GM18858 (cell line): ENCODE measurements at regions not wholly inside any gene's neighbourhood (a gene's known extent, or its start where the extent isn't known, plus 50 kb on each side); places are given as distances from the start of the nearest gene placed in this dataset.

Experiments used
- ATAC-seq: cut with Tn5 transposase; IDR thresholded peaks from one replicate; pipeline ENCODE4 v1.9.1; 2021; ENCODE audit not compliant: unreplicated experiment

DNA sequence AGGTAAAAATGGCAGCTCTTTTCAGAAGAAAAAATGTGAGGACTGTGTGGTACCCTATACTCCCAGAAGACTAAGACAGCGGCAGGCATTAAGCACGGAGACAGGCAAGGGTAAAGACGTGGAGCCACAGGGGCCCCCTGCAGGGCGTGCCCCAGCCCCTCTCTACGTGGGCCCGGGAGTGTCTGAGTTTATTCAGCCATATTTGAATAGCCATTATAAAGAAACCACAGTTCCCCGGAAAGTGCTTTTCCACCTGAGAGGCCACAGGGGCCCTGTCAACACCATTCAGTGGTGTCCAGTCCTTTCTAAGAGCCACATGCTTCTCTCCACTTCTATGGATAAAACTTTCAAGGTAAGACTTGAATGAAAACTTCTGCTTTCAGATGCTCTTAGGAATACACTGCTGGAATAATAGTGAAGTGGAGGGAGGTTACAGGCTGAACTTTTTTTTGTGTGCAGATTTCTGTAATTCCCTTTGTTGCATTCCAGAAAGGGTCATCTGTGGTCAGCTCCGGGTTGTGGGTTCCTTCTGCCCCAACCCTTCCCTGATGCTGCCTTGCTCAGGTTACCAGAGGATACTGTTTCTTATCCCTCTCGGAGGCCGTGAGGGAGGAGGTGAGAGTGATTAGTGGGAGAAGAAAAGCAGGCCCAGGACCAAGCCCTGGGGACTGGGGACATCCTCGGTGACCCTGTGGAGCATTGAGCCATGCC lies 58.4 kb downstream of the SLC25A47 start:
- no peak for ATAC-seq

DNA sequence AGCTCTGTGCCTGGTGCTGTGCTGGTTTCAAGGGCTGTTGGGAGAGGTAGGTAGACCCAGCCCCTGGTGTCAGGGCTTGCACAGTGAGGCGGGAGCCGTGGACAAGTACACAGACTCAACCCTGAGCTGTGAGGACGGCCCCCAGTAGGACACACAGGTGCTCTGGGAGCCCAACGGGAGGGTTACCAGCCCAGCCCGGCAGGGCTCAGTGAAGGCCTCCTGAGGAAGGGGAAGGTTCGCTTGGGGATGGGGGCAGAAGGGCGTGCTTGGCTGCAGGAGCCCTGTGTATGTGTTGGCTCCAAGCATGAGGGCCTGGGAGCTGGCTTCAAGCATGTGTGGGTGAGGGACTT lies 58.9 kb downstream of the SLC25A47 start:
- no peak for ATAC-seq

DNA sequence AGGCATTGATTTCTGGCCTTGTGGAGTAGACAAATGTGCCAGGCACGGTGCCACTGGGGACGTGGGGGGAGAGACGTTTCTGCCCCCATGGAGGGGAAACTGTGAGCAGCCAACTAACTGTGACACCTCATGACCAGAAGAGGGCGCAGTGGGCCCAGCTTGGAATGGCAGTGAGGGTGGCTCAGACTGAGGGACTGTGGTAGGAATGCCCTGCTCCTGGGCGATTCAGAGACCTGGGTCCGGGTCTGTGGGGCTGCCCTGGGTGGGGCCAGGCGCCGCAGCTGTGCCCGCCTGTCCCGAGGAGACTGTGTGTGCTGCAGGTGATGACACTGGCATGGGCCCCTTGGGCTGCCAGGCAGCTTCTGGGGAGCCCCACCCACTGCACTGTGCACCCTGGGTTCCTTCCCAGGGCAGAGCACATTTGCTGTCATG lies 60.6 kb downstream of the SLC25A47 start:
- no peak for ATAC-seq

DNA sequence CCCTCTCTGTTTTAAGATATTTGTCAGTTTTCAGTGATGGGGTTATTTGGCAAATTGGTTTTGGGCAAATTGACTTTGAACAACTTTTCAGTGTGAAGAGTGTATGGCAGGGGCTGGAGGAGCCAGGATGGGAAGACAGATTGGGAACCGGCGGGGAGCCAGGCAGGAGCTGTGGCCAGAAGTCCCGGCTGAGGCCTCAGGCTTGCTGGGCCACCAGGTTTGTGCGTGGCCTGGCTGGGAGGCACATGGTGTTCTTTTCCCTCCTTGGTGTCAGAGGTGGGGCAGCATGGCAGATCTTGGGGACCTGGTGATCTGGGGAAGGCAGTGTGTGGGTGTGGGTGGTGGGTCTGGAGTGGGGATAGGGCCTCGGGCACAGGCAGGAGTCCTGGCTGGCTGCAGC lies 61.1 kb downstream of the SLC25A47 start:
- ATAC-seq: no peak

DNA sequence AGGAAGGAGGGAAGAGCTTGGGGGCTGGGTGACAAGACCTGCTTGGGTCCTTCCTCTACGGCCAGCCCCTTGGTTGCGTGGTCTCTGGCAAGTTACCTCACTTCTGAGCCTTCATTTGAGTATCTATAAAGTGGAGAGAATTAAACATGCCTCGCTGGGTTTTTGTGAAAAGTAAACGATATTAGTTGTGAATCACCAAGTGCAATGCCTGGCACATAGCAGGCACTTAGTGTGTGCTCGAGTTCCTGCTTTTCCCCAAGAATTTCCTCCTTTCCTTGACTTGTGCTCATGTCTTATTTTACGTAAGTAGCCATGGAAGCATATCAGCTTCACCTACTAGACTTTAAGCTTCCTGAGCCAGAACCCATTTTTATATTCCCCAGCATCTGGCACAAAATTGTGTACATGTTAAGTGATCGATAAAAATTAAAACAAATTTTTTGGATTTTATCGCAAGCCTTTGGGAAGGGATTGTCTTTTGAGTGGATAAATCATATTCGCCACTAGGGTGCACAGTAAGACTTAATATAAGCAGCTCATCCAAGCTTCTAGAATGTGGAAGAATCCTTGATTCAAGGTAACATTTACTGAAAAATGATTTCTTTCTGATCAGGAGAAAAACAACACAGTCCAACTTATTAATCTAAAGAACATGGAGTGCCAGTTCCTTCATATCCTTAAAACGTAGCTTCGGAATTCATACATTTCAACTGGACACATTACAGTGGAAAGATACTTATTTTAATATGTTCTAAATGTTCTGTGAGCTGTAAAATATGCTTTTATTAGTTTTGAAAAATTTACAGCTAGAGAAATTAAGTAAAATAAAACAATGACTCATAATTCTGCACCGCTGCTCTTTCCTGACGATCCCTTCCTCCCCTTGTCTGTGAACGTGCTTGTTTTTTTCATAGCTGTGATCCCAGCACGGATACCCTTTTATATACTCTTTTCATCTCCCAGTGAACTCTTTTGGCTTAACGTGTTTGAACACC lies 62.0 kb downstream of the SLC25A47 start:
- ATAC-seq: no peak

DNA sequence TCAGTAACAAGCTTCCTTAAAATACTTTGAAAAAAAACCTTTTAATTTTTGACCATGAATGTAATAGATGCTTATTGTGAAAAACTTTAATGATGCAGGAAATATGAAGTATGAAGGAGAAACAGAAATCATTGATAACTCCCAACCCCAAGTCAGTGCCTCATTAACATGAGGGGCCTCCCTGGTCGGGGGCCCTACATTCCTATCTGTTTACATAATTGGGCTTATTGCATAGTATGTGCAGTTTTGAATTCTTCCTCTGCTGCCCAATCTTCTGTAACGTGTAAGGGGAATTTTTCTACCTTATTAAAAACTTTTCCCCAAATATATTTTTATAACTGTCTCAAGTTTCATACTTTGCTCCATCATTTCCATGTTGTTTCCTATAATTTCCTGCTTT lies 63.0 kb downstream of the SLC25A47 start:
- ATAC-seq: no peak

DNA sequence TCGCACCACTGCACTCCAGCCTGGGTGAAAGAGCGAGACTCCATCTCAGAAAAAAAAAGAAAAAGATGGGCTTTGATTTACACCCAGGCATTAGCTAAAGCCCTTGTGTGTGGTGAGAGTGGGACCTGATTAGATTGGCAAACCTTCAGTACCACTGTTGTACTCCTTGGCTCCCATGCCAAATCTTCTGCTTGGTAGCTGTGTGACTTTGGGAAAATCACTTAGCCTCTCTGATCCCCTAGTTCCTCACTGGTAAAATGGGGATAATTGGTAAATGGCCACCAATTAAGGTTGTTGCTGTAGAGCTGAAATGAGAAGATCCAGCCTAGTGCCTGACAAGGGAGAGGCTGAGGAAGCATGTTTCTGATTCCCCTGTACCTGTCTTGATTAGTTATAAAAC lies 63.7 kb downstream of the SLC25A47 start:
- ATAC-seq: no peak

DNA sequence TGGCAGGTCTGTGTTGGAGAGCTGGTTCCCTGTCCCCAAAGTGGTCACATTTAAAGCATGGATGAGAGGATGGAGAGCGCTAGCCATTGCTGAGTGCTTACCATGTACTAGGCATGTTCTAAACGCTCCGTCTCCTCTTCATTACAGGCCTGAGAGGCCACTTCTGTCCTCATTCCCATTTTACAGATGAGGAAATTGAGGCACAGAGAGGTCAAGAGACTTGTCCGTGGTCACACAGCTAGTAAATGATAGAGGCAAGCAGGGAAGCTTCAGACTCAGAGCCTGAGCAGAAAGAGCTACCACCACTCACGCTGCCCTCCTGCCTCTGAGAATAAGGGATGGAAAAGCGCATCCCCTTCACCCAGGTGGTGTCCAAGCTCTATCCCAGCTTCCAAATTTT lies 64.3 kb downstream of the SLC25A47 start:
- ATAC-seq: no peak

DNA sequence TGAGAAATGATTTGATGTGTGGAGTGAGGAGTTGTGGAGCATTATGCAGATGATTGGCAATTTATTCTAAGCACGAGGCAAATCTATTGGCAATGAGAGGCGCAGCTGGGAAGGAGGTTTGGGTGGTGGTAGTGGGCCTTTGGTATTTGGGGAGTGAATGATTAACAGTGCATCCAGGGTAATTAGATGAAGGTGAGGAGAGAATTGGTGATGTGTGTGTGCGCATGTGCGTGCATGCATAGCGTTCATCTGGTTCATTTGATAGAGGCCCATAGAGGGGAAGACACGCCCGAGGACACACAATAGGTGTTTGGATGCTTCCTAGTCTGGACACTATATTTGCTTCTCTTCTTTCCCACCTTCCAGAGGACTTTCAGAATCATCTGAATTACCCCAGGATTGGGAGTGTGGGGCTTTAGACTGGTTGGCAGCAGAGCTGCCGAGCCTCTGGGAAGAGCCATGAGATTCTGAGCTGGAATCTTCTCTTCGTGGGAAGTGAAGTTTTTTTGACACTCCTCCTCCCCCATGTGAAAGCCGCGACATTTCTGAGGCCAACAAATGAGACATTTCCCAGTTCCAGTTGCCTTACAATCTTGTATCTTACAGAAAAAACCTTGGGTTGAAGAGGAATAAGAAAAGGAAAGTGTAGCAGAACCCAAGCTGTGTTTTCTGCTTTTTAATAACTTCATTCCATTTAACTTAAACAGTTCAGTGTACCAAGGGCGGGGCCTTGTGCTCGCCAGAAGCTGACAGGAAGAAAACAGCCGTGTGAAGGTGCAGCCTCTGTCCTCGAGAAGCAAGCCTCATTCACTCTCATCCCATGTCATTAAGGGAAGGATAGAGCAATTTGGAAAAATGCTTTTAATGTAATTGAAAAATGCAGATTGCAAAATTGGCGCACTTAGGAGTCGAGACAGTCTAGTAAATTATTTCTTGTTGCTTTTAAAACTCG lies 65.2 kb downstream of the SLC25A47 start:
- no peak for ATAC-seq

DNA sequence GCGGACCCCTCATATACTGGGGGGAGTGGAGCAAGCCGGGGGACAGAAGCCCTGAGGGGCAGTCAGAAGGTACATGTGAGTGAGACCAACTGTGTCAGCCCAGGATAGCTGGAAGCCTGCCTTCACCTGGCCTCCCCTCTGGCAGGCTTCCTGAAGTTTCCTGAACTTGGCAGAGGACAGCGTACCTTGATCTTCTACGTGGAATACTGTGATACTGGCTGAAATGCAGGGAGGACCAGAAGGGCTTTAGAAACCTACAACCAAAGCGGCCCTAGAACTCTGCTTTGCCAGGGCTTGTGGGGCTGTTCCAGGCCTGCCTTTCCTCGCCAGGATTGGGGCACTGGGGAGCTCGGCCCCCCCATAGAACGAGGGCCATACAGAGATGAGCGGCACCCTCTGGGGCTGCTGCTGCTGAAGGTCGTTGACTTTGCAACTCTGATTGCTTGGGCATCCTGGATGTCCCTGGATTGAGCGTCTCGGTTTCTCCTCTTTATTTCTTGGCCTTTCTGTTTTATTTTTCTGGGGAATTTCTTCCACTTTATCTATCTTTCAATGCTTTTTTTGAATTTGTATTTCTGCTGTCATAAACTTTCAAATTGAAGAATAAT lies 66.5 kb downstream of the SLC25A47 start:
- ATAC-seq: no peak

DNA sequence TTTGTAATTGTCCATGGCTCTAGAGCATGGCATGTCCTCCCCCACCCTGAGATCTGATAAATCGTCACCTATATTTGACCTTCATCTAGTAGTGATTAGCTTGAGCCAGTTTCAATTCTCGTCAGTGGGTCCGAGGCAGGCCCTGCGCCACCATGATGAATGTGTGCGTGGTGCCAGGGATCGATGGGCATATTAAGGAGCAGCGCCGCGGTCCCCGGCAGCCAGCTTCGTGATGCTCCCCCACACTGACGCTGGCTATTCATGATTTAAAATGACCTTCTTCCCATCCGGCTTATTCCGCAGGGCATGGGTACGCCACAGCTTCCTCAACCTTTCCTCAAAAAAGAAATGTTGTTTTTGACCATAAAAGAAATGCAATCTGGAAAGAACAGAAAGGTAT lies 68.0 kb downstream of the SLC25A47 start:
- no peak for ATAC-seq

DNA sequence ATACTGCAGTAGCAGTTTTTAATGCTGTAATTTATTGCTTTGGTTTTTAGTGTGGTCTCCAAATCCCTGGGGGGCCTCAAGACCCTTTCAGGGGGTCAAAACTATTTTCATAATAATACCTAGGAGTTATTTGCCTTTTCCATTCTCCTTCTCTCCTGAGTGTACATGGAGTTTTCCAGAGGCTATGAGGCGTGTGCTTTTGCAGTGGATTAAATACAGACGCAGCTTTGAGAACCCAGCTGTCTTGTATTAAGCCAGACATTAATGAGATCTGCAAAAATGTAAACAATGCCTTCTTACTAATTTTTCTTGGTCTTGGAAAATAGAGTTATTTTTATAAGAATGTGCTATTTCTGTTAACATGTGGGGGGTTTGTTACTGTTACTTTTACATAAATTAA lies 68.6 kb downstream of the SLC25A47 start:
- no peak for ATAC-seq

DNA sequence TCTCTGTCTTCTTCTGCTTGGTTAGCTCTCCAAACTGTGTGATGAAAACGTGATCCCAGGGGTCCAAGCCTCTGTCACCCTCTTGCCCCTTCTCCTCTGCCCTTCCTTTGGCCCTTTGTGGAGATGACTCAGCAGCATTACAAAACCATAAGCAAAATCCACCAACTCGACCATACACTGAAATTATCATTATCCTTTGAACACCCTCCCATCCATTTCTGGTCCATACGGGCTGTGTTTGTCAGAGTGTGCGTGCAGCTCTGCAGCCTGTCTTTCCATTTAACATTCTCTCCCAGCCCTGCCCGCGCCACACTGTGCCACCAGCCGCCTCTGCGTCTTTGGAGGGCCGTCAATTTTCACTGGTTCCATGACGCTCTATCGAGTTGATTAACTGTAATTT lies 69.2 kb downstream of the SLC25A47 start:
- no peak for ATAC-seq

DNA sequence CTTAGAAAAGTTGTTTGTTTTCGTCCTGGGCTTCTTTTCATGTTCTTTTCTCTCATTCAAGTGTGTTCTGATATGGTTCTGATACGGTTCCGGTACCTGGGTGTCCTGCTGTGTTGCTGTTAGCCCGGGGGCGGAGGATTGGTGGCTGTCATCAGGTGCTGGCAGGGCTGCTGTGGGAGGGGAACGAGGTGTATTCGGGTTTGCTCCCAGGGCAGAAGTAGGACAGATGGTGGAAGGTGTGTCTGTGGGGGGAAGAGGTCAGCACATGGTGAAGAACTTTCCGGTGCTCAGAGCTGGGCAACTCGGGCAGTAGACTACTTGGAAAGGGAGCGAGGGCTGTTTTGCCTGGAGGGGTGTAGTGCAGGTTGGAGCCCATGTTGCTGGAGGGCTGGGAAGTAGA lies 70.2 kb downstream of the SLC25A47 start:
- no peak for ATAC-seq

DNA sequence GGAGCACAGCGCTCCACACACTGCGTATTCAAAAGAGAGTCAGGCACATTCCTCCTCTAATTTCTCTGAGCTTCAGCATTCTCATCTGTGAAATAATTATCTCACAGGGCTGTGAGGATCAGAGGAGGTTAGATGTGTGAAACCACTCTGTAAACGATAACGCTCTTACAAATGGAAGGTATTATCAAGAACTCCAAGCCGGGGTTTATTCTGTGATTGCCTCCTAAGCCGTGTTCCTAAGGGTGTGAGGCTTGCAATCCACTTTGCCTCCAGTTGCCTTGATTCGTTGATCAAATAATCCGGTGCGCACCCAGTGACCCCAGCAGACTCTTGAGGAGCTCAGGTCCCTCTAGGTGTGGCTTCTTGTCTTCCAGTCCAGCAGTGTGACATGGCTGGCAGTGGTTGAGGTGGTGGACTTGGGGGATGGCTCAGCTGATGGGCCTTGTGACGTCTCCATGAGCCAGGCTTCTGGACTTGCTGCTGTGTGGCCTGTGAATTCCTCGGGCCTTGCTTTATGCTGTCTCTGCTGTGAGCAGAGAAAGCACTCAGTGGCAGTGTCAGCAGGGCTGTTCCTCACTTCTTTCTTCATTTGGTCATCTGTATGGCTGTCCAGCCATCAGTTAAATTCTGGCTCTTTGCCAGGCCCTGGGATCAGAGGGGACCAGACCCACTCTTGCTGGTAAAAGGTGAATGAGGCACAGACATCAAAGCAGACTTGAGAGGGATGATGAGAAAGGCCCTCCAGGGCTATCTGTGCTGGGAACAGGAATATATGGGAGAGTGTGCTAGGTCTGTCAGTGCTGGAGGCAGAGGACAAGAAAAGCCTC lies 71.0 kb downstream of the SLC25A47 start:
- no peak for ATAC-seq

DNA sequence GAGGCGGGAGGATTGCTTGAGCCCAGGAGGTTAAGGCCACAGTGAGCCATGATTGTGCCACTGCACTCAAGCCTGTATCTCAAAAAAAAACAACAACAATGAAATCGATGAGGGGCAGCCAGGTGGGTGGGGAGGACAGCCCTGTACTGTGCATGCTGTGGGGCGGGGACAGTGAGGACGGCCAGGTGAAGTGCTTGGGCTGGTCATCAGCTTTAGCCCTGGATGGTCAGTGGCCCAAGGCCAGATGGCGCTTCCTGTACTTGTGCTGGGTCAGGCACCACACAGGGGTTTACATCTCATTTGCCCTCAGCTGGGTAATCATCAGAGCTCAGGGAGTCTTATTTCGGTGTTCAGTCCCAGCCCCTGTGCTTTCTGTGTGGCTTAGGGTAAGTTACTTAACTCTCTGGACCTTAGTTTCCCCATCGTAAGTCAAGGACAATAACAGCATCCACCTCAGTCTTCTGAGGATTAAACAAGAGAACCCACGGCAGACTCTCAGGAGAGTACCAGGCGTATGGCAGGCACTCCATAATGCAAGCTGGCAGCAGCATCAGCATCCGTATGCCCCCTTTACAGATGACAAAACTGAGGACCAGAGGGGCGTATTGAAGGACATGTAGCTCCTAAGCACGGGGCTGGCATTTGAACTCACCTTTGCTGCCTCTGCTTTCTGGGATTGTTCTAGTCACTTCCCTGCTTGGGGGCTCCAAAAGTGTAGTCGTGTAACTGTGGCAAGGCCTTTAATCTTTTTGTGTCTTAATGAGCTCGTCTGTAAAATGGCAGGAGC lies 71.9 kb downstream of the SLC25A47 start:
- ATAC-seq: no peak

DNA sequence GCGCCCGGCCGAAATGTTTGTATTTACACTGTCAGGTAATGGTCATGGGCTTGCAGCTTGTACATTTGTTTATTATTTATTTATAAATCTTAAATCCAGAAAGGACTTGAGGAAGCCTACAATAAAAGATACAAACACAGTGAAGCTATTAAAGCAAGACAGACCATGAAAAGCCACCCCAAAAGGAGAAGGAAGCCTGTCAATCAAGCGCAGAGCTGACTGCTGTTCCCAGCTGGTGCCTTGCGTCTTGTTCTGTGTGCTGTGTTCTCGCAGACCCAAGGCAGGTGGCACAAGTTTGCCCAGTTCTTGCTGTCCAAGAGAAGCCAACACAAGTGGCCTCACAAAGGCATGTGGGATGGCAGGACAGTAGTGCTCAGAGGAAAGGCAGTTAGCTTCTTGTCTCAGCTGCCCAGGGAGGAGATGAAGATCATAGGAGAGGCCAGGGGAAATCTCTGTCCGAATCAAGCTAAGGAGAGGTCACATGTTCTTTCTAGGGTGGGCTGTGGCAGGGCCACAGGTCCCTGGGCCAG lies 73.2 kb downstream of the SLC25A47 start:
- ATAC-seq: no peak

DNA sequence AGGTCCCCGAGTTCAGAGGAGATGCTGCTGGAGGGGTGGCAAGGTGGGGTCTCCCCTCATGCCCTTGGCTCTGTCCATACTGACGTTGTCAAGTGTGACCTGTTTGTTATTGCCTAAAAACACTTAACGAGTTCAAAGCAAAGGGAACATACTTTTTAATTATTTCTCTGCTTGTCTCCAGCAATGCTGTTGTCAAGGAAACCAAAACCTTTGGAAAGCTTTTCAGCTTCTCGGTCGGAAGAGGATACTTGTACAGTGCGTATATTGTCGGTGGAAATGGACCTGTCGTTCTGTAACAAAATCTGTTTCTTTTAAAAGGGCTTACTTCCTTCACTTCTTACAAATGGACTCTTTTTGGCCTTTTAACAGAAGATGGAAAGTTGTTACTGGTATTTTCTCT lies 73.9 kb downstream of the SLC25A47 start:
- no peak for ATAC-seq

DNA sequence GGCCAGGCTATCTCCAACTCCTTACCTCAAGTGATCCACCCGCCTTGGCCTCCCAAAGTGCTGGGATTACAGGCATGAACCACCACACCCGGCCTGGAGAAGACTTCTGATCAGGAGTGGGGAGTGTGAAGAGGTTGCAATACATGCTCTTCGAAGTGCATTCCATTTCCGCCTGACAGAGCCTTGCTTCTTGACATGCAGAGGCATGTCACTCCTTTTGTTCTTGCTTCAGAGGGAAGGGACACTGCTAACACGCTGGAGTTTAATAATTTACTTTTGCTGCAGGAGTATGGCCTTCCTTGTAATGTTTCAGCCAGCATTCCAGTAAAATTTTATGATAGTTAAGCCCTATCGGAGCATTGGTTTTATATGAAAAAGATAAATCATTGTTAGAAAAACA lies 74.9 kb downstream of the SLC25A47 start:
- ATAC-seq: no peak
